Right lobe of liver (tissue), 4 donors: ENCODE measurements at regions not wholly inside any gene's neighbourhood (a gene's known extent, or its start where the extent isn't known, plus 50 kb on each side); places are given as distances from the start of the nearest gene placed in this dataset.

Experiments
- POLR2A ChIP-seq: fragments of 450-650 bp; IDR thresholded peaks from one replicate; pipeline ENCODE4 v1.6.1; 2017; ENCODE audit warnings: antibody characterized with exemption, mild to moderate bottlenecking
- TF ChIP-seq, protein P1 (sequence below), 4 donors: fragments of 200-600 bp in 3 of 4; fragments of 450-650 bp in 1 of 4; IDR thresholded peaks; one replicate each; pipeline versions ENCODE4 v1.5.1 to v1.8.0; 2016 to 2022; ENCODE audit warnings: antibody characterized with exemption in 4 of 4, mild to moderate bottlenecking in 2 of 4
- donor health status: DM: no; HTN: no; CAD: no.
- donor health status: DM: no; HTN: no; CAD: no.
- donor health status: DM: no; HTN: yes; CAD: no.

DNA sequence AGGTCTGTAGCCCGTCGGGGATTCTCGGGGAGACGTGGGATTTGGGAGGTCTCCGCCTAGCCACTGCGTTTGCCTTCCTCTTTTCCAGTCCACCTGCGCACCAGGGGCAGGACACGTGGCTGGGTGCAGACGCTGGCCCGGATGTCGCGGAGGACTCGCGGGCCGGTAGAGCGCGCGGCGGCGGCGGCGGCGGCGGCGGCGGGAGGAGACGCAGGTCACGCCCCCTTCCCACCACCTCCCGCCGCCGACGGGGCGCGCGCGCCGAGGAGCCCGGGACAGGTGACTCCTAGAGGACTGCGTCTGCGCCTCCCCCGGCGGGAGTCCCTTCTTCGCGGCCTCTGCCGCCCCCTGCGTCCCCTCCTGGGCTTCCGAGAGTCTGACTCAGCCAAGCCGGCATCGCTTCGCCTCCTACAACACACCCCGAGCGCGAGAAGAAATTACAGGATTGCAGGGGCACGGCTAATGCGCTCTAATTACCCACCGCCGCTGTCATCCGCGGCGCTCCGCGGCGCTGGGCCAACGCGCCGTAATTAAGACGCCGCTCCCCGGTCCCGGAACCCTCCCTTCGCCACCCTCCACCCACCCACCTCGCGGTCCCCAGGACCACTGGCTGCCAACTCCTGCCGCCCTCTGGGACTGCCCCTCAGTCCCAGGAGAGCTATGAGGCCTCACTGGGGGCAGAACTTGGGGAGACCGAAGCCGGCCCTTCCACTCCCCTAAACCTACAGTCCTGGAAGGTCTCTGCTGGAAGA, 124.5 kb downstream of the MRPL14 start:
- TF ChIP-seq, protein P1, sequence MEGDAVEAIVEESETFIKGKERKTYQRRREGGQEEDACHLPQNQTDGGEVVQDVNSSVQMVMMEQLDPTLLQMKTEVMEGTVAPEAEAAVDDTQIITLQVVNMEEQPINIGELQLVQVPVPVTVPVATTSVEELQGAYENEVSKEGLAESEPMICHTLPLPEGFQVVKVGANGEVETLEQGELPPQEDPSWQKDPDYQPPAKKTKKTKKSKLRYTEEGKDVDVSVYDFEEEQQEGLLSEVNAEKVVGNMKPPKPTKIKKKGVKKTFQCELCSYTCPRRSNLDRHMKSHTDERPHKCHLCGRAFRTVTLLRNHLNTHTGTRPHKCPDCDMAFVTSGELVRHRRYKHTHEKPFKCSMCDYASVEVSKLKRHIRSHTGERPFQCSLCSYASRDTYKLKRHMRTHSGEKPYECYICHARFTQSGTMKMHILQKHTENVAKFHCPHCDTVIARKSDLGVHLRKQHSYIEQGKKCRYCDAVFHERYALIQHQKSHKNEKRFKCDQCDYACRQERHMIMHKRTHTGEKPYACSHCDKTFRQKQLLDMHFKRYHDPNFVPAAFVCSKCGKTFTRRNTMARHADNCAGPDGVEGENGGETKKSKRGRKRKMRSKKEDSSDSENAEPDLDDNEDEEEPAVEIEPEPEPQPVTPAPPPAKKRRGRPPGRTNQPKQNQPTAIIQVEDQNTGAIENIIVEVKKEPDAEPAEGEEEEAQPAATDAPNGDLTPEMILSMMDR (IDR thresholded peaks at IDR 0.05): no peak
- TF ChIP-seq POLR2A: no peak
